H1 (cell line): ENCODE measurements at regions not wholly inside any gene's neighbourhood (a gene's known extent, or its start where the extent isn't known, plus 50 kb on each side); places are given as distances from the start of the nearest gene placed in this dataset.

ENCODE experiments used
- CTCF ChIA-PET: fragments of 300-600 bp; sonication (Branson Sonifier 250); formaldehyde crosslinking; loops from one replicate; lab custom pipeline; 2021; ENCODE audit not compliant: partially characterized antibody; lab: Charles Lee
- POLR2A ChIA-PET: fragments of 300-600 bp; sonication (Branson Sonifier 250); formaldehyde crosslinking; loops from one replicate; lab custom pipeline; 2021; ENCODE audit warnings: inconsistent platforms; ENCODE audit not compliant: partially characterized antibody; lab: Charles Lee
- DNase-seq, 2 experiments: peaks; one replicate each; pipeline versions ENCODE4 v3.0.0 to v3.0.0-alpha.2; 2010 to 2022; ENCODE audit warnings: low spot score in 2 of 2, low read depth in 1 of 2, mixed read lengths in 1 of 2
- FAIRE-seq: peaks from 2 replicates; lab custom pipeline; 2011; peaks lifted over from hg19 to GRCh38; lab: Jason Lieb, UNC
- H2AFZ ChIP-seq: 2 replicates; pipeline ENCODE4 v1.8.1; 2012; ENCODE audit warnings: low read length, inconsistent platforms
- H2AK5ac ChIP-seq: 2 replicates; pipeline ENCODE4 v1.6.1; 2013; ENCODE audit warnings: low read depth, low read length
- H2BK120ac ChIP-seq: replicated peaks from 2 replicates; pipeline ENCODE3; 2013; ENCODE audit warnings: low read depth, low read length, inconsistent platforms
- H2BK12ac ChIP-seq: 2 replicates; pipeline ENCODE4 v1.6.1; 2013; ENCODE audit warnings: low read depth, low read length
- H2BK15ac ChIP-seq: 2 replicates; pipeline ENCODE4 v1.6.1; 2013; ENCODE audit warnings: low read length
- H2BK20ac ChIP-seq: 2 replicates; pipeline ENCODE4 v1.6.1; 2013; ENCODE audit warnings: low read length
- H2BK5ac ChIP-seq: 2 replicates; pipeline ENCODE4 v1.6.1; 2013; ENCODE audit warnings: low read depth, low read length
- H3K14ac ChIP-seq: 2 replicates; pipeline ENCODE4 v1.6.1; 2013; ENCODE audit warnings: inconsistent platforms; ENCODE audit not compliant: insufficient read length
- H3K18ac ChIP-seq: 2 replicates; pipeline ENCODE4 v1.6.1; 2013; ENCODE audit warnings: low read length; ENCODE audit errors: extremely low read depth
- H3K23ac ChIP-seq: 2 replicates; pipeline ENCODE4 v1.6.1; 2013; ENCODE audit warnings: inconsistent platforms; ENCODE audit not compliant: insufficient read length
- H3K23me2 ChIP-seq: 2 replicates; pipeline ENCODE4 v1.6.1; 2013; ENCODE audit warnings: low read depth, low read length
- H3K27ac ChIP-seq: 2 replicates; pipeline ENCODE4 v1.6.1; 2011; ENCODE audit warnings: low read depth, low read length, inconsistent platforms
- H3K27me3 ChIP-seq, 4 experiments: replicated peaks in 1 of 4; 1 replicate in 1 of 4; 2 replicates in 3 of 4; pipeline versions ENCODE4 v1.6.1 to v1.8.1; 2011 to 2013; ENCODE audit warnings: low read length in 3 of 4, mild to moderate bottlenecking in 3 of 4, inconsistent platforms in 2 of 4, mixed read lengths in 2 of 4, moderate library complexity in 1 of 4; ENCODE audit not compliant: control insufficient read depth in 3 of 4, insufficient read depth in 3 of 4; ENCODE audit errors: extremely low read depth in 1 of 4
- H3K36me3 ChIP-seq, 4 experiments: 2 replicates each; pipeline versions ENCODE4 v1.6.1 to v1.8.1; 2011 to 2013; ENCODE audit warnings: mild to moderate bottlenecking in 4 of 4, low read length in 3 of 4, moderate library complexity in 2 of 4, control low read depth in 1 of 4, inconsistent platforms in 1 of 4; ENCODE audit not compliant: insufficient read depth in 4 of 4, control insufficient read depth in 2 of 4
- H3K4ac ChIP-seq: replicated peaks from 2 replicates; pipeline ENCODE3; 2013; ENCODE audit warnings: low read length, low read depth, mixed read lengths, inconsistent platforms; ENCODE audit not compliant: insufficient read length
- H3K4me1 ChIP-seq, 4 experiments: replicated peaks in 1 of 4; 1 replicate in 1 of 4; 2 replicates in 3 of 4; pipeline versions ENCODE4 v1.6.1 to v1.8.1; 2011 to 2013; ENCODE audit warnings: low read length in 3 of 4, inconsistent platforms in 2 of 4, mixed read lengths in 1 of 4; ENCODE audit not compliant: insufficient read depth in 4 of 4, control insufficient read depth in 3 of 4
- H3K4me2 ChIP-seq, 2 experiments: 2 replicates each; pipeline versions ENCODE4 v1.6.1 to v1.8.1; 2011 to 2013; ENCODE audit warnings: low read depth in 2 of 2, low read length in 2 of 2, control low read depth in 1 of 2, inconsistent platforms in 1 of 2, mild to moderate bottlenecking in 1 of 2; ENCODE audit not compliant: insufficient read depth in 1 of 2
- H3K4me3 ChIP-seq, 4 experiments: fragments of 200-600, 300-600 bp in 1 of 4; sonication (generic), shearing (Covaris generic), sonication (Bioruptor Twin) in 1 of 4; 2 replicates each; pipeline versions ENCODE4 v1.5.1 to v1.8.1; 2011 to 2016; ENCODE audit warnings: low read length in 4 of 4, low read depth in 3 of 4, control low read depth in 2 of 4, inconsistent platforms in 2 of 4, mild to moderate bottlenecking in 2 of 4, mixed read lengths in 1 of 4, moderate library complexity in 1 of 4; ENCODE audit not compliant: insufficient read depth in 2 of 4; ENCODE audit errors: extremely low read depth in 1 of 4
- H3K56ac ChIP-seq: replicated peaks from 2 replicates; pipeline ENCODE3; 2013; ENCODE audit warnings: low read depth, mild to moderate bottlenecking, mixed read lengths, low read length, inconsistent platforms; ENCODE audit not compliant: insufficient read length
- H3K79me1 ChIP-seq: 2 replicates; pipeline ENCODE4 v1.6.1; 2013; ENCODE audit warnings: low read depth, low read length, control low read depth
- H3K79me2 ChIP-seq, 2 experiments: 2 replicates each; pipeline versions ENCODE4 v1.6.1 to v1.8.1; 2012 to 2013; ENCODE audit warnings: low read length in 2 of 2, mild to moderate bottlenecking in 2 of 2, inconsistent platforms in 1 of 2; ENCODE audit not compliant: insufficient read depth in 2 of 2, control insufficient read depth in 1 of 2
- H3K9ac ChIP-seq, 4 experiments: replicated peaks in 1 of 4; 1 replicate in 1 of 4; 2 replicates in 3 of 4; pipeline versions ENCODE4 v1.6.1 to v1.8.1; 2011 to 2013; ENCODE audit warnings: low read depth in 3 of 4, low read length in 3 of 4, control low read depth in 2 of 4, mild to moderate bottlenecking in 2 of 4, moderate library complexity in 2 of 4, inconsistent platforms in 1 of 4; ENCODE audit errors: extremely low read depth in 1 of 4
- H3K9me3 ChIP-seq, 2 experiments: 2 replicates each; pipeline versions ENCODE4 v1.6.1 to v1.8.1; 2012 to 2013; ENCODE audit warnings: mild to moderate bottlenecking in 2 of 2, moderate library complexity in 2 of 2, control low read depth in 1 of 2, inconsistent platforms in 1 of 2, low read depth in 1 of 2, low read length in 1 of 2, mixed read lengths in 1 of 2; ENCODE audit not compliant: insufficient read depth in 2 of 2
- H4K20me1 ChIP-seq, 2 experiments: replicated peaks in 1 of 2; 2 replicates each; pipeline versions ENCODE3 to v1.8.1; 2011 to 2013; ENCODE audit warnings: inconsistent platforms in 2 of 2, low read length in 2 of 2, mild to moderate bottlenecking in 1 of 2; ENCODE audit not compliant: insufficient read depth in 2 of 2, control insufficient read depth in 1 of 2
- H4K5ac ChIP-seq: 2 replicates; pipeline ENCODE4 v1.6.1; 2013; ENCODE audit warnings: low read length, low read depth, mixed read lengths, inconsistent platforms; ENCODE audit not compliant: insufficient read length
- H4K8ac ChIP-seq: 2 replicates; pipeline ENCODE4 v1.8.0; 2013; ENCODE audit warnings: mild to moderate bottlenecking, moderate library complexity, low read length, inconsistent platforms; ENCODE audit not compliant: insufficient read depth; ENCODE audit errors: extremely low read depth
- H4K91ac ChIP-seq: replicated peaks from 2 replicates; pipeline ENCODE3; 2013; ENCODE audit warnings: low read length, mixed read lengths, inconsistent platforms; ENCODE audit not compliant: insufficient read length
- BACH1 ChIP-seq: IDR thresholded peaks from 2 replicates; pipeline ENCODE4 v1.6.1; 2012; ENCODE audit warnings: low read length, improper control_type of control experiment
- CBX5 ChIP-seq: fragments of 300-800, 300-1000 bp; sonication (generic); IDR thresholded peaks from 2 replicates; pipeline ENCODE4 v1.7.1; 2016; ENCODE audit warnings: antibody characterized with exemption, low read length, low read depth
- SUZ12 ChIP-seq: fragments of 200-600 bp; sonication (generic); IDR thresholded peaks from 2 replicates; pipeline ENCODE4 v1.6.1; 2012; ENCODE audit warnings: mild to moderate bottlenecking, inconsistent platforms, low read length, moderate library complexity, mixed read lengths
- WGBS, 2 experiments: shearing (Covaris generic) in 1 of 2; methylation state at CpG; one replicate each; pipeline versions ENCODE4 v1.1.6 to v1.1.7; 2013 to 2015; ENCODE audit warnings: low lambda C conversion rate in 2 of 2, mixed read lengths in 2 of 2, inconsistent platforms in 1 of 2, low coverage in 1 of 2, missing lambda C conversion rate in 1 of 2; ENCODE audit not compliant: insufficient replicate concordance in 2 of 2, insufficient coverage in 1 of 2, insufficient read length in 1 of 2; ENCODE audit errors: extremely low coverage in 1 of 2, missing lambda C conversion rate in 1 of 2; 5-methylcytosine and 5-hydroxymethylcytosine counted together

DNA sequence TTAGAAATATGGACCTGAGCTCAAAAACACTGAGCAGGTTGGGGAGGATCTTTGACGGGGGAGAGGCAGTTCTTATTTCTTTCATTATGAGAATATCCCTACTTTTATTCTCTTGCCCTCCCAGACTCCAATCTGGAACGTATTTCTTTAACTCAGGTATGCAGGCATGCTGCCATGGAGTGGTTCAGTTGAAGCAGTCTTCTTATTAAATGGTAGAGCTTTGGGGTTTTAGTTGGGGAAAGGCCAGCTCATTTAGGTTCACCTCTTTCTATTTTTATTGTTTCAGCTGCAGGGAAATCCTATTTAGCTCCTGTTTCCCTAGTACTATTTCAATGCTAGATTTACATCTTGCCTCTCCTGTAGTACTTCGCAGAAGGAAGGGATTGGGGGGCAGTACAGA lies 198.9 kb downstream of the TTLL7 start:
- no peak overlapping the region for H4K8ac ChIP-seq
- no peaks in the 10 kb centered on the region for H3K79me2 ChIP-seq
- H2AK5ac ChIP-seq, result no peak overlapping the region
- H3K18ac ChIP-seq, result no peak overlapping the region
- no peak overlapping the region for H2BK5ac ChIP-seq
- H3K27me3 ChIP-seq, result no peaks in the 10 kb centered on the region
- no peak overlapping the region for H2AFZ ChIP-seq
- FAIRE-seq, result no peak
- H3K79me1 ChIP-seq, result no peaks in the 10 kb centered on the region
- no peaks in the 10 kb centered on the region for H3K36me3 ChIP-seq
- no peak overlapping the region for H3K56ac ChIP-seq
- H3K23ac ChIP-seq, result no peak overlapping the region
- H3K9ac ChIP-seq, result no peak overlapping the region
- TF ChIP-seq BACH1 (no peak), SUZ12 (no peak), CBX5 (no peak)
- TF ChIP-seq, all 59 proteins: peak for 0
- Histone ChIP-seq H3K4me3 (no peak overlapping the region), H4K5ac (no peak overlapping the region), H3K4me1 (peaks cover 0 to 11% (median 3%) of the 10 kb centered on the region in 4 experiments; a peak in 2 of 7 replicates), H4K91ac (no peak overlapping the region), H3K4me2 (no peak overlapping the region), H2BK120ac (no peak overlapping the region), H3K9me3 (no peaks in the 10 kb centered on the region), H3K27ac (no peak overlapping the region), H2BK20ac (no peak overlapping the region), H2BK12ac (no peak overlapping the region), H4K20me1 (no peaks in the 10 kb centered on the region), H2BK15ac (no peak overlapping the region), H3K14ac (no peak overlapping the region), H3K4ac (no peak overlapping the region), H3K23me2 (no peaks in the 10 kb centered on the region)
- POLR2A ChIA-PET, result no interaction called here
- DNase-seq, result no peak
- CTCF ChIA-PET, result interaction anchor here (0.6 to 1.1 kb wide), 2 partner anchors 76 to 229 kb away, joined by 3 read pairs; no protein-coding TSS in a partner anchor
- WGBS, 2 experiments, result 76% methylated on average over 3 of the region's 3 CpGs; no CpG with 5 or more reads in 1 of the 2 experiments
